ENCODE measurements at regions not wholly inside any gene's neighbourhood (a gene's known extent, or its start where the extent isn't known, plus 50 kb on each side); places are given as distances from the start of the nearest gene placed in this dataset.
A peak's percentile ranks its signal among the peaks of the same experiment; 100 is the strongest.
"Not testable (repeated sequence)": the region's sequence is repeated elsewhere in the genome, so short reads cannot be mapped to it uniquely, and the experiment has no call there.

DNA sequence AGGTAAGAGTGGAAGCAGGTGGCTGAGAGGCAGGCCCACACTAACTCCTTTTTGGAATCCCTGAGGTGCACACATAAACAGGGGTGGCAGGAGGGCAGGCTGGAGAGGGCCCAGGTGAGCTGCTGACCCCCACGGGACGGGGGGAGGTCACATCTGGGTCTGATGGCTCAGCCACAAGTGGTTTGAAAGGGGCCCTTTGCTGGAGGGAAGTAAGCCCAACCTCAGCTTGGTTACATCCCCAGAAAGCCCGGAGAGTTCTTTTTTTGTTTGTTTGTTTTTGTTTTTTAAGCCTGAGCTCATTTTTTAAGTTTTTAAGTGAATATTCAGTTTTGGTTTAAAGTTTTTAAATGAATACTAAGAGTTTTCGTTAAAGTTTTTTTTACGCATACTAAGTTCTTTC is 72.8 kb upstream of the CUX1 start:
- DNase-seq: no peak

DNA sequence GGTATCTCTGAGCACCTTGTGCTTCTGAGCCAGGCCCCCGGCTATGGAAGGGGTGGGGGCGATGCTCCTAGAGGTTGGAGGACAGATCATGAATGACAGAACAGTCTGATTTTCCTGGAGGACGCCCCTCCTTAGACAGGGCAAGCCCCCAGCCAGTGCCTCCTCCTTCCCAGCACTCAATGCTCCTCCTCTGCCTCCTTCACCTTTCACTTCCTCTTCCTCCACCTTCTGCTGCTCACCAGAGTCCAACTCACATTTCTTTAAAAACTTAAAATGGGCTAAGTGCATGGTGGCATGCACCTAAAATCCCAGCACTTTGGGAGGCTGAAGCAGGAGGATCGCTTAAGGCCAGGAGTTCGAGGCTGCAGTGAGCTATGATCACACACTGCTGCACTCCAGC is 71.1 kb upstream of the CUX1 start:
- no peak for DNase-seq

GRCh38 chr7:101747053-101747878 is 70.2 kb upstream of the CUX1 start:
- DNase-seq: no peak

DNA sequence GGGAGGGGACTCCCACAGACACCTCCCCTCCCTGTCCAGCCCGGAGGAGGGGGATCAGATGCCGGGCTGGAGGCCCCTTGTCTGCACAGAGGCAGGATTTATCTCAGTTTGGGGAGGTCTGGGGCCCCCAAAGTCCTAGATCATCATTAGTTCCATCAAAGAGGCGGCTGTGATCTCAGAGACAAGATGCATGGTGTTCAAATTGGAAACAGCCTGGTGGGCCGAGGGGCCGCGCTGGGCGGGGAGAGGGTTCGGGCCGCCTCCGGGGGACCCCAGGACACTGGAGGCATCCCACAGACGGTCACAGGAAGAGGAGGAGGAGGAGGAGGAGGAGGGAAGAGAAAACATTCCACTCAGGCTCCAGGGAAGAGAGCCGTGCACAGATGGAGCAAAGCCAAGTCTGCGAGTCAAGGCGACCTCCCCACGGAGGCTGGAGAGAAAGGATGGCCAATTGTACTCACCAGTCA is 69.5 kb upstream of the CUX1 start:
- DNase-seq: no peak

DNA sequence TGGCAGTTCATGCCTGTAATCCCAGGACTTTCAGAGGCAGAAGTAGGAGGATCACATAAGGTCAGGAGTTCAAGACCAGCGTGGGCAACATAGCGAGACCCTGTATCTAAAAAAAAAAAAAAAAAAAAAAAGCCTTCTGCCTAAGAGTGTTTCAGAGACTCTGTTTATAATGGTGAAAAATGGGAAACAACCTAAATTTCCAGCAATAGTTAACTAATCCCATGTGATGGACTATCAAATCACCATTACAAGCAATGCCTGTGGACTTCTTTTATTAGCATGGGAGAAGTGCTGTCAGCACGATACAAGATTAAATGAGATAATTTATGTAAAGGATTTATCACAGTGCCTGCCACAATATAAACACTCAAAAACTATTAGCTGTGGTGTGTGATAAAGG is 67.5 kb upstream of the CUX1 start:
- no peak for DNase-seq

- DNase-seq: no peak
Measured at GRCh38 chr7:101753316-101753715, 64.1 kb upstream of the CUX1 start.

DNA sequence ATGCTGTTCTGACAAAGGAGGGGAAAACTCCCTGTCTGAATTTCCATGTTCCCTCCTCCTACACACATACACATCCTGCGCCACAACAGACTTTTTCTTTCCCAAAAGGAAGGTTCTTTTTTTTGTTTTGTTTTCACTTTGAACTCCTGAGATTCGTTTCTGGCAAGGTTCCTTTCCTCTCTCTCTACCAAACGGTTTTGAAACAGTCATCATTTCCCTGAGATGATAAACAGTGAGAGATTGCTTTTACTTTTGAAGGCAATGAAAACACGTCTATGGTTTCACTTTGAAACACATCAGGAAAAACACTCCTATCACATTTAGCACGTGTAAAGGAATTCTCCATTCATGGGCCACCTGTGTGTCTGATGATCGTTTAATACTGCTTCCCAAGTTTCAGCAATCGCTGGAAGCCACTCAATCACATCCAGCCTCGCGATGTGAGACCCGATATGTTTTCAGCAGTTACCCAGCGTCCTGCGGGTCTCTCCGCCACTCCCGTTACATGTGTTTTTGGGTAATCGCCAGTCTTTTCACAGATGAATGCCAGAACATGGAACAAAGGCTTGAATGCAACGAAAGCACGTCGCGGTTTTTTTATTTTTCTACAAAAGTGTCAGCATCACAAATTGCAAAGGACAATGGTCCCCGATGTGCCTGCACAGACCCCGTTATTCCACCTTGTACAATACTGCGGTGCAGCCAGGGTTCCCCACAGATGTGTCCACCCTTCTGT is 62.8 kb upstream of the CUX1 start:
- DNase-seq: peak; percentile 54

DNA sequence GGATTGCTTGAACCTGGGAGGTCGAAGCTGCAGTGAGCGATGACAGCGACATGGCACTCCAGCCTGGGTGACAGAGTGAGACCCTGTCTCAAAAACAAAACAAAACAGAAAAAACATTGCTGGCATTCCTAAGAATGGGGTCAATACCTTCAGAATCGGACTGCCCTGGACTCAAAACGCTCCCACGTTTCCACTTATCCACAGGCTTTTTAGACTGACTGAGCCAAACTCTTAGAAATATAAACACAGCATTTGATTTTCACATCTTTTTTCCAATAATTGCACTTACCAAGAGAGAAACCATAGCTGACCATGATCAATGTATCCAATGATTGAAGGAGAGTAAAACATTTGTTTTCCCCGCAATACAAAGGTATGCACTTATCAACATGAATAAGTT is 59.5 kb upstream of the CUX1 start:
- DNase-seq: no peak

- DNase-seq: not testable (repeated sequence)
Measured at GRCh38 chr7:101758519-101758918, 58.9 kb upstream of the CUX1 start.

- DNase-seq: no peak
Measured at GRCh38 chr7:101764221-101764620, 53.2 kb upstream of the CUX1 start.

DNA sequence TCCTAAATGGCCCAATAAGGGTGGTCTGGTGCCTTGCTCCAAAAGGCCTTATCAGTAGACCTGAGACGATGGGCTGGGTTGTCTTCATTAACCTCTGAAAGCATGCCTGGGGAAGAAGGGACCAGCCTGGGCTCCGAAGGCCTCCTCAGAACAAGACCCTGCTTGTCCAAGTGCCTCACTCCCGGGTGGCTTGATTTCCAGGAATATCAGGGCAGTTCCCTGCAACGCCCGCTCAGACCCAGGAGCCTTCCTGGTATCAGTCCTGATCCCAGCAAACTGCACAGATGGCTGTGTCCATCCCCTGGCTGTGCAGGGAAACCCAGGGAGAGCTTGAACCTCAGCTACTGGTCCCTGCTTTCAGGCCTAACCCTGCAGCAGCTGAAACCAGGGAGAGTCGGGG is 49.9 kb upstream of the CUX1 start:
- DNase-seq: no peak

All from right hindlimb (tissue), 1 donor.